Fibroblast of mammary gland (primary cell): ENCODE measurements at regions not wholly inside any gene's neighbourhood (a gene's known extent, or its start where the extent isn't known, plus 50 kb on each side); places are given as distances from the start of the nearest gene placed in this dataset.

Experiments
- DNase-seq: peaks from one replicate; pipeline ENCODE4 v3.0.0-alpha.2; 2010; ENCODE audit warnings: low read depth
- H3K4me3 ChIP-seq: 2 replicates; pipeline ENCODE4 v1.5.1; 2011; ENCODE audit warnings: low read depth, mild to moderate bottlenecking, low read length, moderate library complexity; ENCODE audit not compliant: control insufficient read depth
- CTCF ChIP-seq: conservative IDR thresholded peaks from 2 replicates; pipeline ENCODE4 v1.5.1; 2011; ENCODE audit warnings: low read depth, low read length, inconsistent platforms; ENCODE audit not compliant: control insufficient read depth, insufficient read depth

DNA sequence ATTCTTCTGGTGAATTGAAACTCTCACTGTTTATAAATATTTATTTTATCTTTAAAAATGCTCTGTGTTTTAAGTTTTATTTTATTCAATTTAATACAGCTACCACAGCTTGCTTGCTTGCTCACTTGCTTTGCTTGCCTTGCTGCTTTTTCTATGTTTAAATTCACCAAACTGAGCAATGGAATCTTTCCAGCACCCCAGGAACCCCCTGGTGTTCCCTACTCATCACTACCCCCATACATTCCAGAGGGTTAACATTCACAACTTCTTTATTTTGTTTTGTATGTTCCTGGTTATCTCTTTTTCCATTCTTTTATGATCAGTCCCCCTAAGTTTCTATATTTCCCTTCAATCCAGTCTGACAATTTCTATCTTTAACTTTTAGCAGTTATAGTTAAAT is 166.5 kb upstream of the COL1A2 start:
- no peak overlapping the region for H3K4me3 ChIP-seq
- no peak for DNase-seq
- TF ChIP-seq CTCF, result no peak

DNA sequence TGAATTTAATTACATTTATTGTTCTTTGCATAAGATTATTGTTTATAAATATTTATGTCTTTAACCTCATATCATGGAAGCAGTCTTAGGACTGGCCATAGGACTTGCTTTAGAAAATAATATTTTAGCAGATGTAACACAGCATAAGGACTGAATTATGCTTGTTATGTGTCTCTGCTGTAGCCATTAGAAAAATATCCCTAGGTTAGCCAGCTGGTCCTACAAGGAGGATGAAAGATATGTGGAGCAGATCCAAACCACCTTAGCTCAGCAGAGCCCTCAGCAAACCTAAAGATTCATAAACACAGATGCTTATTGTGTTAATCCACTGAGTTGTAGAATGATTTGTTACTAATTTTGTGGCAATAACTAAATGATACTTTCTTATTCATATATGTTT is 166.0 kb upstream of the COL1A2 start:
- DNase-seq, result peak; percentile 13
- no peak for TF ChIP-seq CTCF

GRCh38 chr7:94231305-94231704 is 163.4 kb upstream of the COL1A2 start:
- H3K4me3 ChIP-seq, result no peak overlapping the region
- DNase-seq, result no peak
- TF ChIP-seq CTCF, result no peak

More for the DNA sequence above, 166.0 kb upstream of the COL1A2 start:
- no peak overlapping the region for H3K4me3 ChIP-seq

- no peak for DNase-seq
- no peak overlapping the region for H3K4me3 ChIP-seq
- no peak for TF ChIP-seq CTCF
These were observed 157.7 kb upstream of the COL1A2 start for GRCh38 chr7:94236960-94237359.

DNA sequence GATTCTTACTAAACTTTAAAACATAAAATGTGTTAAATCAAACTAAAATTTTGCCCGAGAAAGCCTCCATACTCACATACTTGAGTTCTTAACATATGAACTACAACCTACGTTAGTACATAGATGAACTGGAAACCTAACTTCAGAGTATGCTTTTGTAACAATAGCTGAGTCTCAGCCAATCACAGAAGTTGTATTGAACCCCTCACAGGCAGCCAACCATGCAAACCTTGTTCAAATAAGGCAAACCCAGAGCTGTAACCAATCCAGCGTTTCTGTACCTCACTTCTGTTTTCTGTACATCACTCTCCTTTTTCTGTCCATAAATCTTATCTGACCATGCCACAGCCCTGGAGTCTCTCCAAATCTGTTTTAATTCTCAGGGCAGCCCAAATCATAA is 157.3 kb upstream of the COL1A2 start:
- no peak overlapping the region for H3K4me3 ChIP-seq
- TF ChIP-seq CTCF, result no peak
- no peak for DNase-seq

DNA sequence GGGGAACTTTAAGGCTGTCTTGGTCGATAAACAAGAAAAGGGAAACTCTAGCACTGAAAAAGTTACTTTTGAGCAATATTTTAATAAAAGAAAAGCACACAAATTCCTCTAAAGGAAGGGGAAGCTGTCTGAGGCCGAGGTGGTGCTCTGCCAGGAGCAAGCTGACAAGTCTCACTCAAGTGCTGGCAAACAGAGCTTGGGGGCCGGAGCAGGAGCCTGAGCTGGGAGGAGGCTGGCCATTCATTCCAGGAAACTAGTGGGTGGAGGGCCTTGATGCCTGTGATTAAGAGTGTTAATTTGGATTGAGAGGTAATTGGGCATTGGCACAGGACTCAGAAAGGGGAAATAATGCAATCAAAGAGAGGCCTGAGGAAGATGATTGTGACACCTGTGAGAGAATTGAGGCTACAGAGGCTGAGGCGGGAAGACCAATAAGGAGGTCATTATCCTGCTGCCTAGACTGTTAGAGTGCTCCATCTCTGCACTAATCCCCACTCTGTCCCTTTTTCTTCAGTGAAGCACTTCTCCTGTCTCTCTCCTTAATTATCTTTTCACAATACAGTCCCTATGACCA is 154.9 kb upstream of the COL1A2 start:
- no peak for DNase-seq
- TF ChIP-seq CTCF, result no peak
- no peak overlapping the region for H3K4me3 ChIP-seq

GRCh38 chr7:94240902-94241301 is 153.8 kb upstream of the COL1A2 start:
- DNase-seq, result no peak
- no peak overlapping the region for H3K4me3 ChIP-seq
- TF ChIP-seq CTCF, result no peak
